Epithelial cell of esophagus (primary cell): ENCODE measurements at regions not wholly inside any gene's neighbourhood (a gene's known extent, or its start where the extent isn't known, plus 50 kb on each side); places are given as distances from the start of the nearest gene placed in this dataset.

Source experiments
- DNase-seq: peaks from one replicate; pipeline ENCODE4 v3.0.0; 2010; ENCODE audit warnings: low read depth
- H3K4me3 ChIP-seq: 2 replicates; pipeline ENCODE4 v1.5.1; 2011; ENCODE audit warnings: mild to moderate bottlenecking, low read length, control low read depth
- CTCF ChIP-seq: IDR thresholded peaks from 2 replicates; pipeline ENCODE4 v1.5.1; 2011; ENCODE audit warnings: low read depth, mild to moderate bottlenecking, low read length, control low read depth, inconsistent platforms; ENCODE audit not compliant: insufficient read depth; ENCODE audit errors: missing control alignments

- TF ChIP-seq CTCF = no peak
- no peak for DNase-seq
- no peak overlapping the region for H3K4me3 ChIP-seq
These were observed 99.9 kb upstream of the PLSCR4 start for GRCh38 chr3:146350852-146351251.

- no peak overlapping the region for H3K4me3 ChIP-seq
- DNase-seq = no peak
- TF ChIP-seq CTCF = no peak
These were observed 95.0 kb upstream of the PLSCR4 start for GRCh38 chr3:146345900-146346299.

GRCh38 chr3:146343551-146343950, 92.6 kb upstream of the PLSCR4 start:
- no peak for DNase-seq
- no peak for TF ChIP-seq CTCF
- no peak overlapping the region for H3K4me3 ChIP-seq

GRCh38 chr3:146342989-146343388, 92.1 kb upstream of the PLSCR4 start:
- no peak for TF ChIP-seq CTCF
- no peak for DNase-seq
- H3K4me3 ChIP-seq = no peak overlapping the region

GRCh38 chr3:146339349-146339748, 88.4 kb upstream of the PLSCR4 start:
- no peak overlapping the region for H3K4me3 ChIP-seq
- no peak for DNase-seq
- TF ChIP-seq CTCF = no peak

- DNase-seq = no peak
- no peak overlapping the region for H3K4me3 ChIP-seq
- TF ChIP-seq CTCF = no peak
These were observed 87.1 kb upstream of the PLSCR4 start for GRCh38 chr3:146337991-146338390.

- no peak for DNase-seq
- no peak for TF ChIP-seq CTCF
- H3K4me3 ChIP-seq = no peak overlapping the region
These were observed 84.5 kb upstream of the PLSCR4 start for GRCh38 chr3:146335386-146335785.
